HG03575 (cell line): ENCODE measurements at regions not wholly inside any gene's neighbourhood (a gene's known extent, or its start where the extent isn't known, plus 50 kb on each side); places are given as distances from the start of the nearest gene placed in this dataset.
"Not testable (repeated sequence)": the region's sequence is repeated elsewhere in the genome, so short reads cannot be mapped to it uniquely, and the experiment has no call there.

Experiments
- ATAC-seq: cut with Tn5 transposase; IDR thresholded peaks from one replicate; pipeline ENCODE4 v1.9.1; 2021; ENCODE audit not compliant: unreplicated experiment, insufficient number of reproducible peaks, low FRiP score; ENCODE audit errors: extremely low read depth

DNA sequence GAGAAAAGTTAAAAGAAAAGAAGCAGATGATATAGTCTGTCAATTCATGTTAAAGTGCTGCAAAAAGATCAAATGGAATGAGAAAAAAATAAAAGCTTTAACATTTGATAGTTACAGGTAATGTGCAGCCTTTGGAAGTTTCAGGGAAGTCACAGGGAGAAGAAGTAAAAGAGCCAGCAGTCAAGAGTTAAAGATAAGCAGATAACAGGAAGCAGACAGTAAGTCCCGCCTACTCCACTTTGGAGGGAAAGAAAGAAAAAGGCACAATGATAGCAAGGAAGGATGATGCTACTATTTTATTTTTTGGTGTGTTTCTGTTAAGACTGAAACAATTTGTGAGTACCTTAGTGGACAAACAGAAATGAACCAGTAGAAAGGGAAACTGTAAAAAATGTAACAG, 111.1 kb upstream of the KRR1 start:
- ATAC-seq = no peak

DNA sequence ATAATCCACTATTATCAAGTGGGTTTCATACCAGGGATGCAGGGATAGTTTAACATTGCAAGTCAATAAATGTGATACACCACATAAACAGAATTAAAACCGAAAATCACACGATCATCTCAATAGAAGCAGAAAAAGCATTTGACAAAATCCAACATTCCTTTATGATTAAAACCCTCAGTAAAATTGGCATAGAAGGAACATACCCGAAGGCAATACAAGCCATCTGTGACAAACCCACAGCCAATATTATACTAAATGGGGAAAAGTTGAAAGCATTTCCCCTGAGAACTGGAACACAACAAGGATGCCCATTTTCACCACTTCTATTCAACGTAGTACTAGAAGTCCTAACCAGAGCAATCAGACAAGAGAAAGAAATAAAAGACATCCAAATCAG, 103.0 kb upstream of the KRR1 start:
- ATAC-seq = not testable (repeated sequence)

DNA sequence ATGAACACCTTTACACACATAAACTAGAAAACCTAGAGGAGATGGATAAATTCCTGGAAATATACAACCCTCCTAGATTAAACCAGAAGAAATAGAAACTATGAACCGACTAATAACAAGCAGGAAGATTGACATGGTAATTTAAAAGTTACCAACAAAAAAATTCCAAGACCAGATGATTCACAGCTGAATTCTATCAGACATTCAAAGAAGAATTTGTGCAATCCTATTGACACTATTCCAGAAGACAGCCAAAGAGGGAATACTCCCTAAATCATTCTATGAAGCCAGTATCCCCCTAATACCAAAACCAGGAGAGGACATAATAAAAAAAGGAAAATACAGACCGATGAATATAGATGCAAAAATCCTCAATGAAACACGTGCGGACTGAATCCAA, 102.6 kb upstream of the KRR1 start:
- no peak for ATAC-seq

DNA sequence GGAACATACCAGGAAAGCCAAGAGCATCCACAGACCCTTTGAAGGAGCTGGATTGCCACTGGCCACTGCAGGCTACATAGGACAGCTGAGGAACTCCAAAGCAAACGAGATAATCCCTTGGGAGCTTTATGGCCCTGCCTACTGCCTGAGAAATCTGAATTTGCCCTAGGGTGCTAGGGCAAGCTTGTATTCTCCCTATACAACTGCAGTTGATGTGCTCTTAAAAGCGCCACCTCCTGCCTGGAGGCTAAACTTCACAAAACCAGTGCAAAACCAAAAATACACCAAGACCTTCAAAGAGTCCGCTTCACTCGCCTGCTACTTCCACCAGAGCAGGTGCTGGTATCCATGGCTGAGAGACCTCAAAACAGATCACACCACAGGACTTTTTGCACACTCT, 99.6 kb upstream of the KRR1 start:
- ATAC-seq = no peak

DNA sequence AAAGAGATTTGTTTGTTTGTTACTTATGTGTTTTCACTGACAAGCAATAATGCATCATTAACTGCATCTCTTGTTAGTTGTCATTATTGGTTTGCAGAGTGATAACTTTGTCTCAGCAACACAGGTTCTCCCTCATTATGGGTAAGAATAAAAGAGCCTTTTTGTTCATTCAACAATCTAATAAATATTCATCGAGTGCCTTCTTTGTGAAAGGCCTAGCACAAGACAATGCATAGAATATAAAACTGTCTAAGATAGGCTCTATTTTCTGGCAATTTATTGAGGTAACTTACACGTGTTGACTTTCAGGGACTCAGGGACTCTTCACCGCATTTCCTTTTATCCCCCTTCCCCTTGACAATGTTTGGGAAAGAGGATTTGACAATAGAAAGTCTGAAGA, 95.5 kb upstream of the KRR1 start:
- no peak for ATAC-seq

DNA sequence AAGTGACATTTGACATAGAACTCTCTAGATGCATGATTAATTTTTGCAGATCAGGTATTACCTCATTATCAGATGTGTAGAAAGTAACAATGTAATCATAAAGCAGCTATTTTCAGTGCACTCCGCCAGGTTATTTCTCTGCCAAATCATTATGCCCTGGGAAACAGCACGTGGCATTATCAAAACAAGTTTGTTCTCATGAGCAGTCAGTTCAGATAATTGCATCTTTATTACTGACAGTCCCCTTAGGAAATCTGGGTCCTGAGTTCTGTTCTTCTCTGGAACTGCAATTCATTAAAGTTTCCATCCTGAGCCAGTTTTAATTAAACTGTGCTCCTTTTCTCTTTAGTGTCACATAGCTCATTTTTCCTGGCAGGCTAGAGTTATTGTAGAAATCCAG, 94.7 kb upstream of the KRR1 start:
- no peak for ATAC-seq

DNA sequence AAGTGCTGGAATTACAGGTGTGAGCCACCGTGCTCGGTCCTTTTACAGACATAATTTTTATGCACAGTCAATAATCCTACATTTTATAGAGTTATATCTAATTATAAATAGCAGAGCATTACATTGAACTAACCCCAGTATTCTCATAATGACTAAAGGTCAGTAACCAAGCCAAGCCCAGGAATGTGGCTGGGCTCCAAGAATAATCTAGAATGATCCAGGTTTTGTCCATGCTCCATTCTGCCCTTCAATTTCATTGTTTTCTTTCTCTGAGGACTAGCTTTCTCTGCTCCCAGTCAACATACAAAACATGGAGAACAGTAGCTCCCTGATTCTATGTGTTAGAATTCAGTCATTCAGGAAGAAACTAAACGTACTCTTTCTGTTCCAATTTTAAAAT, 92.1 kb upstream of the KRR1 start:
- ATAC-seq = no peak

DNA sequence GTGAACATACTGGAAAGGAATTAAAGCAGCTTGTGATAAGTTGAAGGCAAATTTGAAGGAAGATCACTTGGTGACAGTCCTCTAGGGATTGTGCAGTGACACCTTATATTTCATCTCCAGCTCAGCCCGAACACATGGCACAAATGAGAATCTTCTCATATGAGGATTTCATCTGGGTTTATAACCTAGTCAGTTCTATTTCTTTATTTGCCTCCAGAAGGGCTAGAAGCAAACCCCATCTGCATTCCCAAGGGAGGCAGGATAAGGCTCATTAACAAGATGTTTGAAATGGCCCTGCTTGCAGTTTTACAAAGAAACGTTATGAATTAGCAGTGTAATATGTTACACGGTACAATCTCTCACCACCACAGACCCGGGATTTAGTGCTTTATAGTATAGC, 90.7 kb upstream of the KRR1 start:
- ATAC-seq = no peak

DNA sequence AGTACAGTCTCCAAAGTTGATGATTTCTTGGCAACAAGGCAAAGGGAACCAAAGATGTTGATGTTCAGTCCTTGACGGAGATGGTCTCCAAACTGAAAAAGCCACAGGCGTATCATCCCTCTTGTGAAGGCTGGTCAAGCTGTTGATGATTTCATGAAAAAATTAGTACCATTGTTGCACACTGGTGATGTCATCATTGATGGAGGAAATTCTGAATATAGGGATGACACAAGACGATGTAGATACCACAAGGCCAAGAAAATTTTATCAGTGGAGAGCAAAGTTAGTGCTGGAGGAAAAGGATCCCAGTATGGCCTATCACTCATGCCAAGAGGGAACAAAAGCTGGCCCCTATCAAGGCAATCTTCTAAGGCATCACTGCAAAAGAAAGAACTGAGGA, 88.7 kb upstream of the KRR1 start:
- no peak for ATAC-seq

DNA sequence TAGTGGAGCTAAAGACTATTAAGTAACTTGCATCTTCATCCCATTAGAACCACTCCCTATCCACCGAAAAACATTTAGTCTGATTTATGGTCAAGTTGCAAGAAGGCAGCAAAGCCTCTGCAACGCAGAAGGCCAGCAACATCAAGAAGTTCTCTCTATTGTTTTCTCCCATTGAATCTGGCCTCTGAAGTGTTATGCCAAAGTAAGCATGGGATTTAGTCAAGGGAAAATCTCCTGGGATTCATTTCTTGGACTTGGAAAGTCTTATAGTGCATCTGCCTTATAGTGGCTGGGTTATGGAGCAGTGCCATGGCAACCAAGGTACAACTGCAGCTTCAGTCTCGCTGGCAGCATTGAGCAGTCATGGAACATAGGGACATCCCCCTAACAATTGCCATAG, 87.7 kb upstream of the KRR1 start:
- no peak for ATAC-seq

DNA sequence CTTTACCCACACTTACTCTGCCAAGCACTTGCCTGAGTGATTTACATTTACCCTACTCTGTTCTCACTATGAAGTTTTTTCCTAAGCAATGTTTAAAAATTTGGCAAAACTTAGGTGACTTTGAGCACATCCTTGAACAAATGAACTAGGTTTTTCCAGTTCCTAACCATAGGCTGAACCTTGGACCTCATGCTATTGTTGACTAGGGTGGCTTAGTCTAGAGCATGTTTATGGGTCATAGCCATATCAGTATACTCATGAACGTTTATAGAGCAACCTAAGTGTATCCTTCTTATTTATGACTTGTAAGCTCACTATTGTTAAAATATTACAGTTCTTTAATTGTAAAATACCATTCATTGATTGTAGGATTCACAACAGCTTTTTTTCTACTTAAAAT, 85.0 kb upstream of the KRR1 start:
- no peak for ATAC-seq

DNA sequence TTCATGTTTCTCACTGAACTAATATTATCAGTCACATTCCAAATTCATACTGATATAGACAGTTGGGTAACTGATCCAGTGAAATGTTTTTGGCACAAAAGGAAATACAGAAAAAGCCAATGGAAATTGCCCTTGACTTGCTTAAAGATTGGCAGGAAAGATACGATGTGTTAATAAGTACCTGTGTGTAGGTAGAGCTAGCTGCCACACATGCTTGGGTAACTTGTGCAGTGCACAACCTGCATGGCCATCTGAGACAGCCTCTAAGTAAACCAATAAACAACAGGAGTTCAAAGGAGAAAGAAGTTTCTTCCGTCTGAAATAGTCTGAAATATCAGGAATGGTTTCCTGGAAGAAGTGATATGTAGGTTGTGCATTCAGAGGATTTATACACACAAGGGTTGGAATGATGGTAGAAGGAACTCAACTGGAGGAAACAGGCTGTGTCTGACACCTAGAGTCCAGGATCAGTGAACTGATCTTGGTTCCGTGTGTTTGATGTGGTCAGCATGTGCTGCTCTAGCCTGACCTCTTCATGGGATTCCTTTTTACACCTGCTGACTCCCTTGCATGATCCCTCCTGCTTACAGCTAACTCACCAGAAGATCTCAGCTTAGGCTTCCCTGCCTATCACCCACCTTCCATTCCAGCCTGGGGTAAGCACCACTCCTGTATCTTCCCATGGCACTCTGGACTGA, 81.4 kb upstream of the KRR1 start:
- no peak for ATAC-seq

DNA sequence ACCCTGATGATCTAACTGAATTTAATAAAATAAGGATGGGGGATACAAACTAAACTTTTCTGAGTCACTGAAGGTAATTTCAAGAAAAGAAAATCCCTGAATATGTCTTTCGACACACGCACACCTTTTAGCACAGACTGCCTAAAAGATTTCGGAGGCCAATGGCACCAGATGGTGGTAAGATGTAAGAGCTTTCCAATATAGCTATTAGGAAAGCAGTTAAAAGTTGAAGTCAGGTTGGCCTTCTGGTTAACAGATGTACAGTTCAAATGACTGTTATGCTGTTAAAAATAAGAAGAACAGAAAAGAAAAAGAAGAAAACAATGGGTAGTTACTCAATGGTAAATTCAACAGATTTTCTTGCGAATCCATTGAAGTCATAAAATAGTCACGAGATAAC, 80.7 kb upstream of the KRR1 start:
- ATAC-seq = no peak

DNA sequence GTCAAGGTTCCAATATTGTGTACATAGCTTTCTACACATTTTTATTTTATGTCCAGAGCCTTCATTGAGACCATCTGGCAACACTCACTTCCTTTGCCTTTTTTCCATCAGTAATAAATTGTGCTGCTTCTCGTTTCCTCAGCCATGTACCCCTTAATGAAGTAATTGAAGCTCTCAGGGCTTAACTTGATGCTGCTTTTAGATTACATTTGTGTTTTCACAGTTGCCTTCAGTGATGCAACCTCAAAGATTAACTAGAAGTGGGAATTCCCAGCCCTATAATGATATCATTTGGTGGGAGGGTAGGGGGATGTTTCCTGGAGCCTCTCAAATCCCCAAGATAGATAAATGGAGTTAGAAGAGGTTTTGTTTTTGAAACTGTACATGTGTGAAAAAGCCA, 80.2 kb upstream of the KRR1 start:
- ATAC-seq = no peak

DNA sequence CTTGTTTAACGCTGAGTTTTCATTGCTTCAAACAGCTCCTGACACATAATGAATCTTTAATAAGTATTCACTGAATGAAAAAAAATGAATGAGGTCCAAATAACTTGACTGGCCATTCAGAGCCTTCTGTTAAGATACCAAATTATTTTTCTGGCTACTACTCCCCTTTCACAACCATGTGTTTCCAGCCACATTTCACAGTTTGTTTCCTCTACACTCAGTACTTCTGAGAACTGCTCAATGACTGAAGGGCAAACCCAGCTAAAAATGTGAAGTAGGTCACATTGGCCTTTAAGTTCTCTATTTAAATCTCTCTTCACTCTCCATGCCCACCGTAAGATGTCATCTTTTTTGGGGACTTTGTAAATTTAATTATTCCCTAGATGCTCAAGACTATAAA, 78.4 kb upstream of the KRR1 start:
- ATAC-seq = no peak

DNA sequence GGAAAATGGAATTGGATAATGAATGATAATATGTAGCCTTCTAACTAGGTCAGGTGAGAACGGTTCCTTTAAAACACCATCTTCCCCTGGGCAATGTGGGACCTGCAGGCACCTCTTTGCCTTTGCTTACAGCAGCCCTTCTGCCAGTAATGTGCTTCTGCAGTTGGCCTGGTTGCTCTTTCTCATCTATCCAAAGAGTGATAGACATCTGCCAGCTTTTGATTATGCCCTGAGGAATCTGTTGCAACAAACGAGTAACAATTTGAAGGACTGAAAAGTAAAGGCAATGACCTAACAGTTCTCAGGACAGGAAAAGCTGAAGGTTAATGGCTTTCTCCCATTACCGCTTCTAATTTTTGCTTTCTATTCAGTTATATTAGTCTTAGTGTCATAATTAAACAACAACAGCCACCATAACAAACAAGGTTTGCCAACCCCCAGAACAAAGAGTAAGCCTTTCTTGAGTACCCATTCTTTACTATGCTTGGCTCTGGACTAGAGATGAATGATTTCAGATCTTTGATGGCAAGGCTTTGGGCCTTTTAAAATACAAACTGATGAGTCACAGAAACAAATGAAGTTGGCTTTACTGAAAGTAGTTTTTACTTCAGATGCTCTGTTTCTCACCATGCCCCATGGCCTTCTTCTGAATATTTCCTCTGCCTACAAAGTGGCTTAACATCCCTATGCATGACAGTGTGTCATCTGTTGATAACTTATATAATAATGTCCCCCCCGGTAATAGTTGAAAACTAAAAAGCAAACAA, 76.1 kb upstream of the KRR1 start:
- no peak for ATAC-seq

DNA sequence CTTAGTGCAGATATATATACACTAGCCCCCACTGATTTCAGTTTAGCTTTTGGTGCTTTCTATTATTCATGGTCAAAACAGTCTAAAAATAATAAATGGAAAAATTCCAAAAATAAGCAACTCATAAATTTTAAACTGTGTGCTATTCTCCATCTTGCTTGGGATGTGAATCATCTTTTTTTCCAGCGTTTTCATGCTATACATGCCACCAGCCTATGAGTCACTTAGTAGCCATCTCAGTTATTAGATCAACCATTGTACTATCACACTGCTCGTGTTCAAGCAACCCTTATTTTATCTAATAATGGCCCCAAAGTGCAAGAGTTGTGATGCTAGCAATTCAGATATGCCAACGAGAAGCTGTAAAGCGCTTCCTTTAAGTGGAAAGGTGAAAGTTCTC, 73.9 kb upstream of the KRR1 start:
- no peak for ATAC-seq

DNA sequence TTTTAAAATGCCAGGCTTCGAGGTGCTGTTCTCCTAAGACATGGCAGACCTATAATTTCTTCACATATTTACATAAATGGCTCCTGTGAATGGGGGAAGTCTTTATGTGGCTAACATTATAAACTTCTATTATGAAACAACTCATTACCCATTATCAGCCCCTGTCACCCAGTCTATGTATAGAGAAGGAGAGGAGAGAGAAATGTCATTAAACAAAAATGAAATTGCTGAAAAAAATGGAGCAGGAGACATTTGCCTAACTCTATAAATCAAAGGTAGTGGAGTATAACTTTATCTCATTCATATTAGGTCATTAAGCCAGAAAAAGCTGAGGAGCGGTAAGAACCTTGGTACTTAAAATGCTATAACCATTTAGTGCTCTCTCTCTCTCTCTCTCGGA, 71.9 kb upstream of the KRR1 start:
- ATAC-seq = no peak

DNA sequence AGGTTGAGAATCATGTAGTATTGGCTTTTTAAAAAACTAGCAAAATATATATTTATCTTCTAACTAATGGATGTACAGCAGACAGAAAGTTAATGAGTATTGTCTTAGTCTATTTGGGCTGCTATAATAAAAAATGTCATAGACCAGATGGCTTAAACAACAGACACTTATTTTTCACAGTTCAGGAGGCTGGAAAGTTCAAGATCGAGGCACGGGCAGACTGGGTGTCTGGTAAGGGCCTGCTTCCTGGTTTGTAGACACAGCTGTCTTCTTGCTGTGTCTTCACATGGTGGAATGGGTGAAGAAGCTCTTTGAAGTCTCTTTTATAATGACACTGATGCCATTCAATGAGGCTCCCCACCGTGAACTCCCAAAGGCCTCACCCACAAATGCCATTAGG, 70.1 kb upstream of the KRR1 start:
- no peak for ATAC-seq

DNA sequence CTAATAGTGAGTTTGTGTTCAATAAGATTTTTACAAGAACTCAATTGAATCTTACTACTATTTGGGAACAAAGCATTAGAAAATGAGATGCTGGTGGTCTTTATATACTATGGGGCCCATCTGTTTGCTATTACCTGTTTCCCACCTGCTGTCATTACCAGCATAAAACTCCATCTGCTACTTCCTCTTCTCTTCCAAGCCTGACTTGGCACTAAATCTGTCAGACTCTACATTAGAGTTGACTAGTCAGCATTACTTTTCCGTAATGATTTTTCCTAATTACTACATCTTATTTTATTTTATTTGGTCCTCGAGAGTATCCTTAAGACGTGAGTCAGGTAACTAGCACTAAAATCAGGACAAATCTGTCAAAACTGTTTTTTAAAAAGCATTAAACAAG, 68.1 kb upstream of the KRR1 start:
- ATAC-seq = no peak

DNA sequence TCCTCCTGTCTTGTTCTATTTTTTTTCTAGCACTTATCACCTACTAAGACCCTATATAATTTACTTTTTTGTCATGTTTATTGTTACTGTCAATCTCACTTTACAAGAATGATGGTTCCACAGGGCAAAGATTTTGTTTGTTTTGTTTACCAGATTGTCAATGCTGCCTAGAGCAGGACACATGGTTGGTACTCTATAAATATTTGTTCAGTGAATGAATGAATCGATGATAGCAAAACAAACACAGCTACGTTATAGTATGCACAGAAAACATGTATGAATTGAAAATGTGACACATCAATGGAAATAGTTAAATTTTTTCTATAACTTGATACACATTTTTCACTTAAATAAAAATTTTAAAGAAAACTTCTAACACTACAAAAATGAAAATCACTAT, 67.1 kb upstream of the KRR1 start:
- no peak for ATAC-seq
